ENCODE measurements at regions not wholly inside any gene's neighbourhood (a gene's known extent, or its start where the extent isn't known, plus 50 kb on each side); places are given as distances from the start of the nearest gene placed in this dataset.
"Not testable (repeated sequence)": the region's sequence is repeated elsewhere in the genome, so short reads cannot be mapped to it uniquely, and the experiment has no call there.

- not testable (repeated sequence) for H3K27me3 Mint-ChIP-seq; H3K4me1 Mint-ChIP-seq; H3K9me3 Mint-ChIP-seq; ATAC-seq (replicated peaks); H3K4me3 Mint-ChIP-seq; H3K36me3 Mint-ChIP-seq (ENCODE audit: low read depth); H3K27ac Mint-ChIP-seq
Measured at GRCh38 chrY:25152322-25152721, 100.4 kb upstream of the BPY2C start.

- ATAC-seq (replicated peaks), result peak; percentile 87
- H3K4me1 Mint-ChIP-seq; H3K36me3 Mint-ChIP-seq (ENCODE audit: low read depth); H3K27ac Mint-ChIP-seq; H3K4me3 Mint-ChIP-seq; H3K9me3 Mint-ChIP-seq; H3K27me3 Mint-ChIP-seq: not testable (repeated sequence)
Measured at GRCh38 chrY:25148007-25148406, 96.1 kb upstream of the BPY2C start.

- H3K27ac Mint-ChIP-seq; H3K27me3 Mint-ChIP-seq; H3K4me3 Mint-ChIP-seq; H3K36me3 Mint-ChIP-seq (ENCODE audit: low read depth); H3K9me3 Mint-ChIP-seq; H3K4me1 Mint-ChIP-seq: not testable (repeated sequence)
- ATAC-seq (replicated peaks), result peak; percentile 78
Measured at GRCh38 chrY:25132139-25132849, 80.4 kb upstream of the BPY2C start.

GRCh38 chrY:25120897-25121296 lies 69.0 kb upstream of the BPY2C start:
- not testable (repeated sequence) for ATAC-seq (replicated peaks); H3K4me3 Mint-ChIP-seq; H3K9me3 Mint-ChIP-seq; H3K27me3 Mint-ChIP-seq; H3K4me1 Mint-ChIP-seq; H3K27ac Mint-ChIP-seq; H3K36me3 Mint-ChIP-seq (ENCODE audit: low read depth)

- not testable (repeated sequence) for H3K27me3 Mint-ChIP-seq; ATAC-seq (replicated peaks); H3K36me3 Mint-ChIP-seq (ENCODE audit: low read depth); H3K4me1 Mint-ChIP-seq; H3K4me3 Mint-ChIP-seq; H3K9me3 Mint-ChIP-seq; H3K27ac Mint-ChIP-seq
Measured at GRCh38 chrY:25108180-25108579, 56.3 kb upstream of the BPY2C start.
